HT1080 (cell line): ENCODE measurements at regions not wholly inside any gene's neighbourhood (a gene's known extent, or its start where the extent isn't known, plus 50 kb on each side); places are given as distances from the start of the nearest gene placed in this dataset.

Experiments
- DNase-seq: peaks from one replicate; pipeline ENCODE4 v3.0.0-alpha.2; 2015; ENCODE audit warnings: low read depth

- DNase-seq = peak; percentile 80
Observed at GRCh38 chr20:11041396-11041795, 367.6 kb upstream of the JAG1 start.

DNA sequence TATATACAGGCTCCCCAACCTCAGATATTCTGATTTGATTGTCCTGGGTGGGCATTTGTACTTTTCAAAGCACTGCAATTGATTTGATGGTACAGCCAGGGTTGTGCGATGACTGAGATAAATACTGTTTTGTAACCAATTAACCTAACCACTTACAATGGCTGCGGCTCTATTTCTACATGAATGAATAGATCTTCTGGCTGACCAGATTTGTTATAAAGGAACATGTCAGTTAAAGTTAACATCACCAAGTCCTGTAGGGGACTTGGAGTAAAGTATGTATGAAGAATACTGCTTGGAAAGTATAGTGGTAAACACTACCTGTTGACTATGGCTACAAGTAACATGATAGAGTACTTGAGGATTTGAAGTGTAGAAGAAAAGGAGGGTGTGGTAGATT, 369.2 kb upstream of the JAG1 start:
- DNase-seq = no peak

GRCh38 chr20:11044561-11044960, 370.8 kb upstream of the JAG1 start:
- no peak for DNase-seq

DNA sequence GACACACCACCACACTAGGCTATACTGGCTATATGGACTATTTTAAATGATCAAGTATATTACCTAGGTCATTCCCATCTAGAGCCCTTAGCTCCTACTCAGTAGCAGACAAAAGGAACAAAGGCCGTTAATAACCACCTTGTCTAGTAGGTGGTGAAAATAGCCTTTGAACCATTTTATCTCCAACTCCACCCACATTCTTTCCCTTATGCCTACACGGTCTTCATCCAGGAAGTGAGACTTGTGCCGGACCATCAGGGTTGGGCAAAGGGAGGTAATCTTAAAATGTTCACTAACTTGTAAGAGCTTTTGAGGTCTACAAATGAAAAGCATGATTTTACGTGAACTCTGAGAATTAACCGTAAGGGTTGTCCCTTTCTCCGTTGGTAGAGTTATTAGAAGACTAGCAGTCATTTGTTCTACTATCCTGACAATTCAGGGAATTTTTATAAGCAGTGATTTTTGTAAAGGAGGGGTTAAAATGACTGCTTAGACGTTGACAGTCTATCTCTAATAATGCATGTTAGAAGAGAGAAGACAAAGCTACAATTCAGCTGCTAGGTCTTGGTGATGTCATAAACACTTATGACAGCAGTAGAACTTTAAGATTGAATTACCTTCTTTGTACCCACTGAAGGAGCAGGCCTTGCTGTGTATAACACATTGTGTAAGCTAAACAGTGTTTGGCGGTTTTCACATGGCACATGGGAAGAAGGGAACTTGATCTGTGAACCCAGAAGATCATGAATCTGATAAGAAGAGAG, 371.8 kb upstream of the JAG1 start:
- no peak for DNase-seq

- DNase-seq = no peak
Observed at GRCh38 chr20:11047559-11047958, 373.8 kb upstream of the JAG1 start.

DNA sequence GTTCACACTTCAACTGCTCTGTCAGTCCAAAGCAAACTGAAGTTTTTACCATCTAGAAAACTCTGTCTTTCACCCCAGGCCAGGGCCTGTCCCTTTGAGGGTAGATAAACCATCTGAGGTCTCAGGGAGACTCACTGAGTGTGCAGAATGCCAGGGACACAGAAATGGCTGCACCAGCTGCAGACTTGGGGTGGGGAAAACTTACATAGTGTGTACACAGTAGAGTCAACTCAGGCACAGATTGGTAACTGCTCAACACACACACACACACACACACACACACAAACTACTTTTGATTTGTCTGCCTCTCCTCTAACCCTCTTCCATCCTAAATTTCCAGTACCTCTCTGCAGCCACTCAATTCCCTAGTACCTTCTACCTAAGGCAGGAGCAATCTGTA, 374.9 kb upstream of the JAG1 start:
- no peak for DNase-seq

GRCh38 chr20:11050350-11050749, 376.6 kb upstream of the JAG1 start:
- no peak for DNase-seq

- no peak for DNase-seq
Observed at GRCh38 chr20:11051136-11051535, 377.3 kb upstream of the JAG1 start.

- no peak for DNase-seq
Observed at GRCh38 chr20:11053310-11053709, 379.5 kb upstream of the JAG1 start.

- no peak for DNase-seq
Observed at GRCh38 chr20:11054266-11054993, 380.6 kb upstream of the JAG1 start.

DNA sequence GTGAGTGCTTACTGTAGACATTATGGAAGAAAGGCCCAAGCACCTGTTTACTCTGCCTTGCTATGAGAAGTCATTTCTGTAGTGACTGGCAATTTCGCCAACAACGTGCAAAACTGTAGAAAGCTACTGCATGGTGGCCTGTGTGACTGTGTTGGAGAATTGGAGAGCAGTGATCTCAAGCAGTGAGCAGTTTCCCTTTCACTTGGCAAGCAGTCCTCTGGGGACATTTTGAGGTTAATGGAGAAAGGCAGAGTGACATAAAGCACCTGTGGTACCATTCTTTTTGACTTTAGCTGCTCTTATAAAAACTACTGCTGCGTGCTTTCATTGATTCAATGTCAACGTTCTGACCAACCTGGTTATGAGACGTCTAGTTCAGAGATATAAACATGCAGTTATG, 382.6 kb upstream of the JAG1 start:
- DNase-seq = no peak

DNA sequence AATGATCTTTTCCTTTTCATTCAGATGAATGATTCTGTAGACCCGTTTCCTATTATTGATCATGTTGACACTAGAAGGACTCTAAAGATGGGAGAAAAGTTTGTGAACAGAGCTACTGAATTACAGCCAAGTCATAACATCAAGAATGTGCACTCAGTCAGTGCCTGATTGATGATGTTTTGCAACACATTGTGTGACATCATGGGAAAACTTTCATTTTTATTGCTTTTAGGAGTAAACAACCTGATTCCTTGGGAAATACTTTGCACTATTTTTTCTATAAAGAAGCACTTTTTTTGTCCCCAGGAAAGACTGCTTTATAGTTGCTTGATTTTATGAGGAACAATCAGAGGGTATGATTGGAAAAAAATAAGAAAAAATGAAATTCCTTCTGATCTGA, 383.8 kb upstream of the JAG1 start:
- DNase-seq = no peak

DNA sequence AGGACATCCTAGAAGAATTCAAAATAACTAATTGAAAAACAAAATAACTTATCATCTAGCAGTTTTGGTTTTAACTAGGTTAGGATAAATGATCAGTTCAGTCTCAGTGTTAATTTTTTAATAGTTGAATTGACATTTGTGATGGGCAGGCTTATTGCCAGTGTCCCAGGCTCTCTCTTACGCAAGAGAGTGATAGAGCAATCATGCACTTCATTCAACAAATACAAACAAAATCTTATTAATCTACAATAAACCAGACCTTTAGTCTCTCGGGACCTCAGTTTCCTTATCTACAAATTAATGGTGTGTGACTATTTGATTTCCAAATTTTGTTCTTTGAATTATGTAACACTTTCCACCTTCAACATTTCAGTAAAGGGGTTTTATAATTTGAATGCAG, 385.9 kb upstream of the JAG1 start:
- no peak for DNase-seq

GRCh38 chr20:11060423-11061185, 386.8 kb upstream of the JAG1 start:
- DNase-seq = no peak

- DNase-seq = no peak
Observed at GRCh38 chr20:11063444-11063843, 389.6 kb upstream of the JAG1 start.

DNA sequence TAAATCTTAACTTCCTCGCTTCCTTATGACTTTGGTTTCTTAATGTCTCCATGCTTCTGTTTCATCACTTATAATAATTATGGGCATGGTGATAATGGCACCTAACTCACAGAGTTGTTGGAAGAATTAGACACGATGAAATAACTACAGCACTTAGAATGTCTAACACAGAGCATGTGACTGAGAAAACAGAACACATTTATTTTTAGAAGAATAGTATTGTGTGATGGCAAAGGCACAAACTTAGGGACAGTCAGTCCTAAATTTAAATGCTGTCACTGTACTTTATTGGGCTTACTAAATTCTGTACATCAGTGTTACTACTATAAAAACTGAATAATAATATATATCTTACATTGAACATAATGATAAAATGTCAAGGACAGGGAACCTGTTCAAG, 391.1 kb upstream of the JAG1 start:
- no peak for DNase-seq

- DNase-seq = no peak
Observed at GRCh38 chr20:11067359-11067758, 393.6 kb upstream of the JAG1 start.

DNA sequence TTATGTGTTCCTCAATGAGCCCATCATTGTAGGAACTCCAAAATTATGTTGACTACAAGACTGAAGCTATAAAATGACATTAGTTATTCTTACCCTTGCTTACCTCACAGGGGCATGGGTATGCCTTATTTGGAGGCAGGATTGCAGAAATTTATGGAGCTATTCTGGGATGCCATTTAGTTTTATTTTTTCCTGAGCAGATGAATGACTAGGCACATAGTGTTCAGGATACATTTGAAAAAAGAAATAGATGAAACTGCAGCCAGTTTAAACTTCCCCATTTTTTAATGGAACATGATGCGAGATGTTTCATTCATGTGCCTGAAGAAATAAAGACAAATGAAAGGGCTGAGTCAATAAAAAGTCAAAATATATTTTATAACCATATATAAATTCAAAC, 399.2 kb upstream of the JAG1 start:
- no peak for DNase-seq

DNA sequence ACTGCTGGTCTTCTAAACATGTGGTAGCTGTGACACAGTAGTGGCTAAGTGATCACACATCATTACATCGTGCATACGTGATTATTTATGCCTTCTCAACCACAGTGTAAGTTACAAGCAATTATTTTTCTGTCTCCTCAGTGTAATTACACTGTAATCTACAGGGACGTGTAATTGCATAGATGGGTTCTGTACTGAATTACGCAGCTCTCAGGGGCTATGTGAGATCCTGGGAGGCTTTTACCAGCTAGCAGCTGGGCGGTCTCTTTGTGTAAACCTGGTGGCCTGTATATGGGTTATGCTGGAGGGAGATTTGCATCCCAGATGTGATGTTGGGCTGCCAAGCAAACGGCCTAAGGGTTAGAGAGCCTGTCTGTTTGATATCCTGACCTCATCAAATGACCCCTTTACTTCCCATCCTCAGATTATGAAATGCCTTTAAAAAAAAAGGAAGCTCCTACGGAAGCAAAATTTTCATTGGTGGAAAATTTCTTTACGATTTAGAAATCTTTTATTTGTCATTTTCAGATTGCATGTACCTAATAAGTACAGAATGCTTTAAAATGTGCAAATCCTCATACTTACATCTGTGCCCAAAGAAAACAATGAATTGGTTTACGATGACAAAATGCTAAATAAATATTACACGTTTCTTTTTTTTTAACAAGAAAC, 402.8 kb upstream of the JAG1 start:
- DNase-seq = no peak

- no peak for DNase-seq
Observed at GRCh38 chr20:11077226-11077625, 403.4 kb upstream of the JAG1 start.

- DNase-seq = no peak
Observed at GRCh38 chr20:11080010-11080409, 406.2 kb upstream of the JAG1 start.
